Activated B cell treated with CpG ODN at 0.5 μM for 24 hours (primary cell): ENCODE measurements at regions not wholly inside any gene's neighbourhood (a gene's known extent, or its start where the extent isn't known, plus 50 kb on each side); places are given as distances from the start of the nearest gene placed in this dataset.

Experiments
- ATAC-seq: fragments of 200-7000 bp; cut with Tn5 transposase; one replicate; pipeline ENCODE4 v1.10.0; 2021; ENCODE audit warnings: low read depth, mild to moderate bottlenecking, moderate library complexity
- CTCF ChIA-PET: fragments of 350-600 bp; sonication (Branson Sonifier 250); formaldehyde crosslinking; loops from one replicate; lab custom pipeline; 2021; ENCODE audit warnings: antibody characterized with exemption; lab: Charles Lee
- POLR2A ChIA-PET: fragments of 350-600 bp; sonication (Branson Sonifier 250); formaldehyde crosslinking; loops from one replicate; lab custom pipeline; 2021; ENCODE audit warnings: antibody characterized with exemption; lab: Charles Lee
- DNase-seq: peaks from one replicate; pipeline ENCODE4 v3.0.0; 2022
- H3K27ac Mint-ChIP-seq: one replicate; pipeline ENCODE4 v1.8.0; 2020; ENCODE audit warnings: mixed read lengths
- H3K27me3 Mint-ChIP-seq: one replicate; pipeline ENCODE4 v1.8.0; 2021; ENCODE audit warnings: mixed read lengths
- H3K36me3 Mint-ChIP-seq: one replicate; pipeline ENCODE4 v1.8.0; 2021; ENCODE audit warnings: low read depth, mixed read lengths
- H3K4me1 Mint-ChIP-seq: one replicate; pipeline ENCODE4 v1.8.0; 2021; ENCODE audit warnings: mixed read lengths
- H3K4me3 Mint-ChIP-seq: one replicate; pipeline ENCODE4 v1.8.0; 2020; ENCODE audit warnings: mild to moderate bottlenecking, mixed read lengths
- H3K9me3 Mint-ChIP-seq: one replicate; pipeline ENCODE4 v1.8.0; 2020; ENCODE audit warnings: mixed read lengths
- intact Hi-C: fragments of 100-400 bp; cut with micrococcal nuclease; formaldehyde crosslinking; loops from one replicate; pipeline ENCODE4 v1.15.1; 2024
- TF ChIP-seq, protein P1 (sequence below): fragments of 200-600 bp; IDR thresholded peaks from one replicate; pipeline ENCODE4 v1.8.0; 2022; ENCODE audit warnings: antibody characterized with exemption, mild to moderate bottlenecking

DNA sequence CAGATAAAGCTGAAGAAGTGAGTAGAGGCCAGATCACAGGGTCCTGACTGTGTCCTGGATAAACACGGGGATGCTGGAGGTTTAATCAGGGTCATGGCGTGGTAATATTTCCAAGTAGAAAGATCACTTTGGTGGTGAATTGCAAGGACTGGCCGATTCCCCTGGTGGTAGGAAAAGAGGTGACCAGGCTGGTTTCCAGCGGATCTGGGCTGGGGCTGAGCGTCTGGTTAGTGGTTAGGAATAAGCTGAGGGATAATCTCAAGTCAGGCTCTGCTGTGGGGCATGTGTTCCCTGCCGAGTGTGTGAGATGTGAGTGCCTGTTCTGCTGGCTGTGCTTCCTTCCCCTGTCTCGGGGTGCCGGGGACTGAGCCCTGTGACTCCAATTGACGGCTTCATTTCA lies 484.0 kb downstream of the TSN start:
- intact Hi-C loops: no loop called here
- CTCF ChIA-PET: no interaction called here
- DNase-seq: no peak
- no peak overlapping the region for H3K4me3 Mint-ChIP-seq
- H3K9me3 Mint-ChIP-seq: no peaks in the 10 kb centered on the region
- no peaks in the 10 kb centered on the region for H3K4me1 Mint-ChIP-seq
- ATAC-seq: no peak
- H3K27me3 Mint-ChIP-seq: no peaks in the 10 kb centered on the region
- H3K36me3 Mint-ChIP-seq: no peaks in the 10 kb centered on the region
- TF ChIP-seq, protein P1, sequence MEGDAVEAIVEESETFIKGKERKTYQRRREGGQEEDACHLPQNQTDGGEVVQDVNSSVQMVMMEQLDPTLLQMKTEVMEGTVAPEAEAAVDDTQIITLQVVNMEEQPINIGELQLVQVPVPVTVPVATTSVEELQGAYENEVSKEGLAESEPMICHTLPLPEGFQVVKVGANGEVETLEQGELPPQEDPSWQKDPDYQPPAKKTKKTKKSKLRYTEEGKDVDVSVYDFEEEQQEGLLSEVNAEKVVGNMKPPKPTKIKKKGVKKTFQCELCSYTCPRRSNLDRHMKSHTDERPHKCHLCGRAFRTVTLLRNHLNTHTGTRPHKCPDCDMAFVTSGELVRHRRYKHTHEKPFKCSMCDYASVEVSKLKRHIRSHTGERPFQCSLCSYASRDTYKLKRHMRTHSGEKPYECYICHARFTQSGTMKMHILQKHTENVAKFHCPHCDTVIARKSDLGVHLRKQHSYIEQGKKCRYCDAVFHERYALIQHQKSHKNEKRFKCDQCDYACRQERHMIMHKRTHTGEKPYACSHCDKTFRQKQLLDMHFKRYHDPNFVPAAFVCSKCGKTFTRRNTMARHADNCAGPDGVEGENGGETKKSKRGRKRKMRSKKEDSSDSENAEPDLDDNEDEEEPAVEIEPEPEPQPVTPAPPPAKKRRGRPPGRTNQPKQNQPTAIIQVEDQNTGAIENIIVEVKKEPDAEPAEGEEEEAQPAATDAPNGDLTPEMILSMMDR: no peak
- no peak overlapping the region for H3K27ac Mint-ChIP-seq
- POLR2A ChIA-PET: no interaction called here

DNA sequence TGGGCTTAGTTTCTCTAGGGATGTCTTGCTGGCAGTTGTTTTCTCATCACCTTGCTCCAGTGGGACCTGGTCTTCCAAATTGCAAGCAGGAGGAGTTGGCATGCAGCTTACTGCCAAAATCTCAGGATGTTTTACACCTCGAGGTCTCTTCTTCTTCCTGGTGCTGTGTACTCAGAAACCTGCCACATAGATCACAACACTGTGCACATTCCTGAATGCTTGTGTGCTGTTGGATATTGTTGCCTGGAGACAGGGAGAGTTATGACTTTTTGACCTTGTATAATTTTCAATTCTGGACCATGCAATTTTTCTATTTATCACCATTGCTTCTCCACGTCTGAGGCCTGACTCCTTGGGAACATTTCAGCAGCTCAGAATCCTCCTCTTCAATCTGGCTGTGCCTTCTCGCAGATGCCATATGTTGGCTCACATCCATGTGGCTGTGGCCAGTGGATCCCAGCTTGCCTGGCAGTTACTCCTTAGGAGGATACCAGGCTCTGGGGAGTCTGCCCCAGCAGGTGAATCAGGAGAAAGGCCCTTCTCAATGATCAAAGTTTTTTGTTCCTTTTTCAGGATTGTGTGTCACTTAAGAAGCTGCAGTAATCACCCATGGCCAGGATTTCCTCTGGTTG lies 489.3 kb downstream of the TSN start:
- no peaks in the 10 kb centered on the region for H3K4me1 Mint-ChIP-seq
- no peaks in the 10 kb centered on the region for H3K9me3 Mint-ChIP-seq
- H3K27me3 Mint-ChIP-seq: peaks cover 2% of the 10 kb centered on the region
- H3K36me3 Mint-ChIP-seq: no peaks in the 10 kb centered on the region
- DNase-seq (no peak), ATAC-seq (no peak)
- TF ChIP-seq, protein P1: no peak
- CTCF ChIA-PET: no interaction called here
- POLR2A ChIA-PET: no interaction called here
- no peak overlapping the region for H3K27ac Mint-ChIP-seq
- H3K4me3 Mint-ChIP-seq: no peak overlapping the region
- intact Hi-C loops: no loop called here

DNA sequence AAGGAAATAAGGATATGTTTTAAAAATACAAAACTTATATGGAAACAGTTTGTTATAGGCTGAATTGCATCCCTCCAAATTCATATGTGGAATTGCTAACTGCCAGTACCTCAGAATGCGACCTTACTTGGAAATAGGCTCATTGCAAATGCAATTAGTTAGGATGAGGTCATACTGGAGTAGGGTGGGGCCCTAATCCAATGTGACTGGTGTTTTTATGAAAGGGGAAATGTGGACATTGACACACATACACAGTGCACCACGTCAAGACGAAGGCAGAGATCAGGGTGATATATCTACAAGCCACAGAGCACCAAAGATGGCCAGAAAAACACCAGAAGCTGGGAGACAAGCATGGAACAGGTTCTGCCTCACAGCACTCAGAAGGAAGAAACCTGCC lies 494.2 kb downstream of the TSN start:
- intact Hi-C loops: no loop called here
- POLR2A ChIA-PET: no interaction called here
- CTCF ChIA-PET: no interaction called here

DNA sequence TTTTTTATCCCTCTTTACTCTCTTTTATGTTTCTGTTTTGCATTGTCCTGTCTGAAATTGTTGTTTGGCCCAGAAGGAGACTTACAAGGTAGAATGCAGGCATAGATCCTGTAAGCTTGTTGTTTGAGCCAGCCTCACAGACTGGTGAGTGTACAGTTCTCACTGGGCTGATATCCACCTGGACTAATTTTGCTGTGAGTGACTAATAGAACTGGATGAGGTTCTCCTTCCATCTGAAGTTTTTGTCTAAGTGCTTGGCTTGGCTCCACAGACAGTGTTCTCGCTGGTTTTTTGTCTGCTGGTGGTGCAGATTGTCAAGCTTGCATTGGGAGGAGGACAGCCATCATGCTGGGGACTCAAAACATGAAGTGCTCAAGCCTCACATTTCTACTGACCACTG lies 495.7 kb downstream of the TSN start:
- no peak for DNase-seq
- H3K27me3 Mint-ChIP-seq: peaks cover 2% of the 10 kb centered on the region
- H3K27ac Mint-ChIP-seq: no peak overlapping the region
- ChIA-PET POLR2A (no interaction called here), CTCF (no interaction called here)
- no peaks in the 10 kb centered on the region for H3K36me3 Mint-ChIP-seq
- intact Hi-C loops: no loop called here
- ATAC-seq: no peak
- TF ChIP-seq, protein P1: no peak
- H3K4me3 Mint-ChIP-seq: no peak overlapping the region
- H3K4me1 Mint-ChIP-seq: no peaks in the 10 kb centered on the region
- no peaks in the 10 kb centered on the region for H3K9me3 Mint-ChIP-seq

More for the DNA sequence above, 494.2 kb downstream of the TSN start:
- H3K27ac Mint-ChIP-seq: no peak overlapping the region
- no peaks in the 10 kb centered on the region for H3K4me1 Mint-ChIP-seq
- DNase-seq (no peak), ATAC-seq (no peak)
- H3K4me3 Mint-ChIP-seq: no peak overlapping the region
- H3K27me3 Mint-ChIP-seq: peaks cover 2% of the 10 kb centered on the region
- H3K9me3 Mint-ChIP-seq: no peaks in the 10 kb centered on the region
- TF ChIP-seq, protein P1: no peak
- H3K36me3 Mint-ChIP-seq: no peaks in the 10 kb centered on the region

DNA sequence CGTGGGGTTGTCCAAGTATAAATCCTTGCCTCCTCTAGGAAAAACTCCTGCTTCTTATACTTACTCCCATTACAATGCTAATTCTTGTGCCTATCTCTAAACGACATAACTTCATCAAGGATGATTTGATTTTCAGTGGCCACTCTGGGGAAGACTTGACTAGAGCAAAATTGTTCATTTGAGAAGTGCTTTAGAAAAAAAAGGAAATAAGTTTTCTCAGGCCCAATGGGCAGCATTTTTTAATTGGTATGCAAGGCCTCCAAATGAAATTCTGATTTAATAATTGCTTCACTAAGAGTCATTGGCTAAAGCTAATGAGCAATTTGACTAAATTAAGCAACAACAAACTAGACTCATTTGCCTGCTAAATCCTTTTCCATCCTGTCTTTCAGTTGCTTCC lies 496.1 kb downstream of the TSN start:
- no peak for DNase-seq
- no peaks in the 10 kb centered on the region for H3K4me1 Mint-ChIP-seq
- ChIA-PET CTCF (no interaction called here), POLR2A (no interaction called here)
- no peak for ATAC-seq
- H3K27ac Mint-ChIP-seq: no peak overlapping the region
- H3K4me3 Mint-ChIP-seq: no peak overlapping the region
- intact Hi-C loops: no loop called here
- H3K27me3 Mint-ChIP-seq: no peaks in the 10 kb centered on the region
- no peaks in the 10 kb centered on the region for H3K9me3 Mint-ChIP-seq
- TF ChIP-seq, protein P1: no peak
- H3K36me3 Mint-ChIP-seq: no peaks in the 10 kb centered on the region
